ENCODE measurements at regions not wholly inside any gene's neighbourhood (a gene's known extent, or its start where the extent isn't known, plus 50 kb on each side); places are given as distances from the start of the nearest gene placed in this dataset.

GRCh38 chr14:40899435-40899834 is 707.2 kb upstream of the LRFN5 start:
- TF ChIP-seq, protein P1, sequence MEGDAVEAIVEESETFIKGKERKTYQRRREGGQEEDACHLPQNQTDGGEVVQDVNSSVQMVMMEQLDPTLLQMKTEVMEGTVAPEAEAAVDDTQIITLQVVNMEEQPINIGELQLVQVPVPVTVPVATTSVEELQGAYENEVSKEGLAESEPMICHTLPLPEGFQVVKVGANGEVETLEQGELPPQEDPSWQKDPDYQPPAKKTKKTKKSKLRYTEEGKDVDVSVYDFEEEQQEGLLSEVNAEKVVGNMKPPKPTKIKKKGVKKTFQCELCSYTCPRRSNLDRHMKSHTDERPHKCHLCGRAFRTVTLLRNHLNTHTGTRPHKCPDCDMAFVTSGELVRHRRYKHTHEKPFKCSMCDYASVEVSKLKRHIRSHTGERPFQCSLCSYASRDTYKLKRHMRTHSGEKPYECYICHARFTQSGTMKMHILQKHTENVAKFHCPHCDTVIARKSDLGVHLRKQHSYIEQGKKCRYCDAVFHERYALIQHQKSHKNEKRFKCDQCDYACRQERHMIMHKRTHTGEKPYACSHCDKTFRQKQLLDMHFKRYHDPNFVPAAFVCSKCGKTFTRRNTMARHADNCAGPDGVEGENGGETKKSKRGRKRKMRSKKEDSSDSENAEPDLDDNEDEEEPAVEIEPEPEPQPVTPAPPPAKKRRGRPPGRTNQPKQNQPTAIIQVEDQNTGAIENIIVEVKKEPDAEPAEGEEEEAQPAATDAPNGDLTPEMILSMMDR (conservative IDR thresholded peaks at IDR 0.05) = no peak
- TF ChIP-seq ZFX (IDR thresholded peaks at IDR 0.05) = no peak

All from C4-2B (cell line).